ENCODE measurements at regions not wholly inside any gene's neighbourhood (a gene's known extent, or its start where the extent isn't known, plus 50 kb on each side); places are given as distances from the start of the nearest gene placed in this dataset.
A peak's percentile ranks its signal among the peaks of the same experiment; 100 is the strongest.

- no peak for DNase-seq (ENCODE audit: low read depth in 2 of 2)
These were observed 168.7 kb downstream of the UBE2E3 start for GRCh38 chr2:181149056-181149455.

- no peak for DNase-seq (ENCODE audit: low read depth in 2 of 2)
These were observed 171.8 kb downstream of the UBE2E3 start for GRCh38 chr2:181152226-181152625.

GRCh38 chr2:181152701-181153100 is 172.3 kb downstream of the UBE2E3 start:
- DNase-seq (ENCODE audit: low read depth in 2 of 2): no peak

GRCh38 chr2:181153886-181154285 is 173.5 kb downstream of the UBE2E3 start:
- no peak for DNase-seq (ENCODE audit: low read depth in 2 of 2)

- DNase-seq (ENCODE audit: low read depth in 2 of 2): no peak
These were observed 176.9 kb downstream of the UBE2E3 start for GRCh38 chr2:181157326-181157725.

- no peak for DNase-seq (ENCODE audit: low read depth in 2 of 2)
These were observed 178.0 kb downstream of the UBE2E3 start for GRCh38 chr2:181158427-181158826.

- no peak for DNase-seq (ENCODE audit: low read depth in 2 of 2)
These were observed 181.2 kb downstream of the UBE2E3 start for GRCh38 chr2:181161615-181162014.

GRCh38 chr2:181163139-181163538 is 182.7 kb downstream of the UBE2E3 start:
- DNase-seq (ENCODE audit: low read depth in 2 of 2): no peak

GRCh38 chr2:181163691-181164090 is 183.3 kb downstream of the UBE2E3 start:
- DNase-seq (ENCODE audit: low read depth in 2 of 2): no peak

GRCh38 chr2:181164699-181165098 is 184.3 kb downstream of the UBE2E3 start:
- no peak for DNase-seq (ENCODE audit: low read depth in 2 of 2)

- DNase-seq (ENCODE audit: low read depth in 2 of 2): no peak
These were observed 184.9 kb downstream of the UBE2E3 start for GRCh38 chr2:181165199-181165868.

GRCh38 chr2:181169503-181169902 is 189.1 kb downstream of the UBE2E3 start:
- no peak for DNase-seq (ENCODE audit: low read depth in 2 of 2)

- no peak for DNase-seq (ENCODE audit: low read depth in 2 of 2)
These were observed 189.9 kb downstream of the UBE2E3 start for GRCh38 chr2:181170256-181170655.

GRCh38 chr2:181172676-181173075 is 192.3 kb downstream of the UBE2E3 start:
- DNase-seq (ENCODE audit: low read depth in 2 of 2): no peak

- DNase-seq (ENCODE audit: low read depth in 2 of 2): no peak
These were observed 194.5 kb downstream of the UBE2E3 start for GRCh38 chr2:181174611-181175580.

GRCh38 chr2:181176540-181176939 is 196.1 kb downstream of the UBE2E3 start:
- DNase-seq (ENCODE audit: low read depth in 2 of 2): no peak

- DNase-seq (ENCODE audit: low read depth in 2 of 2): no peak
These were observed 197.0 kb downstream of the UBE2E3 start for GRCh38 chr2:181177376-181177775.

GRCh38 chr2:181178130-181178529 is 197.7 kb downstream of the UBE2E3 start:
- DNase-seq (ENCODE audit: low read depth in 2 of 2): no peak

GRCh38 chr2:181178823-181179412 is 198.5 kb downstream of the UBE2E3 start:
- DNase-seq (ENCODE audit: low read depth in 2 of 2): peak in 1 of 2 donors; percentile 34

GRCh38 chr2:181183878-181184542 is 203.6 kb downstream of the UBE2E3 start:
- no peak for DNase-seq (ENCODE audit: low read depth in 2 of 2)

GRCh38 chr2:181185421-181185820 is 205.0 kb downstream of the UBE2E3 start:
- no peak for DNase-seq (ENCODE audit: low read depth in 2 of 2)

GRCh38 chr2:181185948-181186347 is 205.5 kb downstream of the UBE2E3 start:
- DNase-seq (ENCODE audit: low read depth in 2 of 2): no peak
